WTC11 (cell line): ENCODE measurements at regions not wholly inside any gene's neighbourhood (a gene's known extent, or its start where the extent isn't known, plus 50 kb on each side); places are given as distances from the start of the nearest gene placed in this dataset.

Experiments used
- ATAC-seq: fragments of 200-7000 bp; cut with Tn5 transposase; 2 replicates; pipeline ENCODE4 v1.10.0; 2021; ENCODE audit warnings: mild to moderate bottlenecking, moderate library complexity
- CTCF ChIA-PET: fragments of 300-600 bp; sonication (Branson Sonifier 250); formaldehyde crosslinking; loops from one replicate; lab custom pipeline; 2021; ENCODE audit warnings: antibody characterized with exemption; lab: Charles Lee
- POLR2A ChIA-PET: fragments of 350-600 bp; sonication (Branson Sonifier 250); formaldehyde crosslinking; loops from one replicate; lab custom pipeline; 2021; ENCODE audit warnings: antibody characterized with exemption; lab: Charles Lee
- DNase-seq: peaks from one replicate; pipeline ENCODE4 v3.0.0; 2021; ENCODE audit warnings: low spot score
- H3K27ac Mint-ChIP-seq: 2 replicates; pipeline ENCODE4 v1.8.0; 2021; ENCODE audit warnings: mixed read lengths
- H3K27me3 Mint-ChIP-seq: 2 replicates; pipeline ENCODE4 v1.8.0; 2021; ENCODE audit warnings: low read depth, mild to moderate bottlenecking, moderate library complexity, mixed read lengths
- H3K36me3 Mint-ChIP-seq: 2 replicates; pipeline ENCODE4 v1.8.0; 2021; ENCODE audit warnings: mixed read lengths
- H3K4me1 Mint-ChIP-seq: 2 replicates; pipeline ENCODE4 v1.8.0; 2022; ENCODE audit warnings: mixed read lengths
- H3K4me3 Mint-ChIP-seq: 2 replicates; pipeline ENCODE4 v1.8.0; 2021; ENCODE audit warnings: mild to moderate bottlenecking, moderate library complexity, mixed read lengths
- H3K9me3 Mint-ChIP-seq: 2 replicates; pipeline ENCODE4 v1.8.0; 2021; ENCODE audit warnings: mixed read lengths
- ATF2 ChIP-seq: sonication (generic); formaldehyde crosslinking; IDR thresholded peaks from 2 replicates; pipeline ENCODE4 v1.8.1; 2022; ENCODE audit warnings: low read depth, missing genetic modification reagents, borderline replicate concordance
- ATF6 ChIP-seq: sonication (generic); formaldehyde crosslinking; IDR thresholded peaks from 2 replicates; pipeline ENCODE4 v1.8.1; 2023; ENCODE audit warnings: mild to moderate bottlenecking, missing genetic modification reagents
- CREM ChIP-seq: sonication (generic); formaldehyde crosslinking; IDR thresholded peaks from 2 replicates; pipeline ENCODE4 v1.8.1; 2022; ENCODE audit warnings: mild to moderate bottlenecking, missing genetic modification reagents, moderate library complexity
- E2F4 ChIP-seq: sonication (generic); formaldehyde crosslinking; IDR thresholded peaks from 2 replicates; pipeline ENCODE4 v1.8.1; 2022; ENCODE audit warnings: low read depth, mild to moderate bottlenecking, moderate library complexity, missing genetic modification reagents, borderline replicate concordance
- ELF4 ChIP-seq: sonication (generic); formaldehyde crosslinking; IDR thresholded peaks from 2 replicates; pipeline ENCODE4 v1.8.1; 2022; ENCODE audit warnings: low read depth, mild to moderate bottlenecking, moderate library complexity, missing genetic modification reagents
- FOXP4 ChIP-seq: sonication (generic); formaldehyde crosslinking; IDR thresholded peaks from 2 replicates; pipeline ENCODE4 v1.8.0; 2022; ENCODE audit warnings: mild to moderate bottlenecking, missing genetic modification reagents
- GRHL2 ChIP-seq: fragments of 250-450 bp; sonication (Bioruptor Pico); IDR thresholded peaks from 2 replicates; pipeline ENCODE4 v1.8.0; 2022; ENCODE audit warnings: mild to moderate bottlenecking, moderate library complexity; ENCODE audit not compliant: insufficient replicate concordance, severe bottlenecking
- IRF1 ChIP-seq: sonication (generic); formaldehyde crosslinking; IDR thresholded peaks from 2 replicates; pipeline ENCODE4 v1.8.0; 2023; ENCODE audit warnings: missing genetic modification reagents
- KAT7 ChIP-seq: sonication (generic); formaldehyde crosslinking; IDR thresholded peaks from 2 replicates; pipeline ENCODE4 v1.8.1; 2023; ENCODE audit warnings: missing genetic modification reagents, mild to moderate bottlenecking, borderline replicate concordance
- MYBL2 ChIP-seq: sonication (generic); formaldehyde crosslinking; IDR thresholded peaks from 2 replicates; pipeline ENCODE4 v1.8.1; 2023; ENCODE audit warnings: mild to moderate bottlenecking, moderate library complexity, missing genetic modification reagents
- NFYB ChIP-seq: sonication (generic); formaldehyde crosslinking; conservative IDR thresholded peaks from 2 replicates; pipeline ENCODE4 v1.8.0; 2022; ENCODE audit warnings: low read depth, missing genetic modification reagents
- NR1H2 ChIP-seq: sonication (generic); formaldehyde crosslinking; IDR thresholded peaks from 2 replicates; pipeline ENCODE4 v1.9.0; 2021; ENCODE audit warnings: mild to moderate bottlenecking, moderate library complexity, missing genetic modification reagents
- NR2C2 ChIP-seq: sonication (generic); formaldehyde crosslinking; IDR thresholded peaks from 2 replicates; pipeline ENCODE4 v1.8.0; 2022; ENCODE audit warnings: mild to moderate bottlenecking, missing genetic modification reagents
- OVOL2 ChIP-seq: fragments of 250-450 bp; sonication (Bioruptor Pico); IDR thresholded peaks from 2 replicates; pipeline ENCODE4 v1.9.0; 2021; ENCODE audit warnings: mild to moderate bottlenecking, borderline replicate concordance
- RORB ChIP-seq: fragments of 250-450 bp; sonication (Bioruptor Pico); IDR thresholded peaks from 2 replicates; pipeline ENCODE4 v1.9.0; 2021; ENCODE audit warnings: mild to moderate bottlenecking
- SMAD4 ChIP-seq: sonication (generic); formaldehyde crosslinking; IDR thresholded peaks from 2 replicates; pipeline ENCODE4 v1.8.0; 2022; ENCODE audit warnings: mild to moderate bottlenecking, missing genetic modification reagents
- STAT6 ChIP-seq: sonication (generic); formaldehyde crosslinking; conservative IDR thresholded peaks from 2 replicates; pipeline ENCODE4 v1.8.1; 2023; ENCODE audit warnings: mild to moderate bottlenecking, low read depth, missing genetic modification reagents, moderate library complexity
- TEAD1 ChIP-seq: sonication (generic); formaldehyde crosslinking; IDR thresholded peaks from 2 replicates; pipeline ENCODE4 v1.8.0; 2022; ENCODE audit warnings: mild to moderate bottlenecking, missing genetic modification reagents
- TEAD4 ChIP-seq: sonication (generic); formaldehyde crosslinking; IDR thresholded peaks from 2 replicates; pipeline ENCODE4 v1.8.0; 2022; ENCODE audit warnings: mild to moderate bottlenecking, missing genetic modification reagents
- TP53 ChIP-seq: sonication (generic); formaldehyde crosslinking; IDR thresholded peaks from 2 replicates; pipeline ENCODE4 v1.8.1; 2023; ENCODE audit warnings: mild to moderate bottlenecking, missing genetic modification reagents
- ZNF121 ChIP-seq: sonication (generic); formaldehyde crosslinking; IDR thresholded peaks from 2 replicates; pipeline ENCODE4 v1.8.0; 2023; ENCODE audit warnings: missing genetic modification reagents
- ZNF512 ChIP-seq: sonication (generic); formaldehyde crosslinking; IDR thresholded peaks from 2 replicates; pipeline ENCODE4 v1.8.1; 2022; ENCODE audit warnings: missing genetic modification reagents, borderline replicate concordance

- TF ChIP-seq ATF6 (CRISPR knock-in tag) (no peak), FOXP4 (no peak), CREM (CRISPR knock-in tag) (no peak), TEAD1 (CRISPR knock-in tag) (no peak), E2F4 (CRISPR knock-in tag) (no peak), KAT7 (CRISPR knock-in tag) (no peak), SMAD4 (CRISPR knock-in tag) (no peak), GRHL2 (CRISPR knock-in tag) (no peak), MYBL2 (CRISPR knock-in tag) (no peak), RORB (CRISPR knock-in tag) (no peak), OVOL2 (CRISPR knock-in tag) (no peak), ZNF121 (CRISPR knock-in tag) (no peak), ELF4 (CRISPR knock-in tag) (no peak), TEAD4 (no peak)
- TF ChIP-seq, all 79 proteins: peak for 0
- no peak overlapping the region for H3K27ac Mint-ChIP-seq
- ChIA-PET POLR2A (interaction anchor here (0.7 kb wide), 1 partner anchor 157 kb away, joined by 4 read pairs; no protein-coding TSS in a partner anchor), CTCF (interaction anchor here (2.0 kb wide), 1 partner anchor 11 kb away, joined by 11 read pairs; no protein-coding TSS in a partner anchor)
- no peaks in the 10 kb centered on the region for H3K4me1 Mint-ChIP-seq
- DNase-seq (no peak), ATAC-seq (no peak)
- peaks cover 6% of the 10 kb centered on the region for H3K9me3 Mint-ChIP-seq
- no peaks in the 10 kb centered on the region for H3K27me3 Mint-ChIP-seq
- H3K4me3 Mint-ChIP-seq: no peak overlapping the region
- no peaks in the 10 kb centered on the region for H3K36me3 Mint-ChIP-seq
Observed at GRCh38 chr7:33661430-33662160, 243.7 kb upstream of the BMPER start.

GRCh38 chr7:33666531-33666930 lies 238.8 kb upstream of the BMPER start:
- CTCF ChIA-PET: no interaction called here
- no peaks in the 10 kb centered on the region for H3K27me3 Mint-ChIP-seq
- no peaks in the 10 kb centered on the region for H3K36me3 Mint-ChIP-seq
- POLR2A ChIA-PET: no interaction called here
- ATAC-seq: no peak
- H3K4me3 Mint-ChIP-seq: no peak overlapping the region
- DNase-seq: no peak
- peaks cover 15% of the 10 kb centered on the region for H3K4me1 Mint-ChIP-seq
- no peak overlapping the region for H3K27ac Mint-ChIP-seq
- H3K9me3 Mint-ChIP-seq: peaks cover 6% of the 10 kb centered on the region
- TF ChIP-seq OVOL2 (CRISPR knock-in tag): no peak
- no peak for TF ChIP-seq NR2C2 (CRISPR knock-in tag)
- TF ChIP-seq IRF1 (CRISPR knock-in tag): no peak
- TF ChIP-seq ATF2 (CRISPR knock-in tag): no peak
- no peak for TF ChIP-seq TP53 (CRISPR knock-in tag)
- no peak for TF ChIP-seq SMAD4 (CRISPR knock-in tag)
- no peak for TF ChIP-seq NFYB (CRISPR knock-in tag)
- TF ChIP-seq NR1H2 (CRISPR knock-in tag): no peak
- TF ChIP-seq ZNF512 (CRISPR knock-in tag): no peak
- TF ChIP-seq STAT6 (CRISPR knock-in tag): no peak
